ENCODE measurements at regions not wholly inside any gene's neighbourhood (a gene's known extent, or its start where the extent isn't known, plus 50 kb on each side); places are given as distances from the start of the nearest gene placed in this dataset.

GRCh38 chr18:59802031-59802430, 97.8 kb upstream of the PMAIP1 start:
- 75% methylated on average over 7 of the region's 7 CpGs for WGBS
- TF ChIP-seq CTCF (IDR thresholded peaks at IDR 0.05) (no peak), POLR2A (IDR thresholded peaks at IDR 0.05) (no peak)
- intact Hi-C loops (cut with DNase I) = no loop called here

GRCh38 chr18:59801576-59801975, 98.2 kb upstream of the PMAIP1 start:
- Histone ChIP-seq H3K27me3 (replicated peaks; ENCODE audit: insufficient read depth) (no peaks in the 10 kb centered on the region), H3K4me3 (no peak overlapping the region), H3K36me3 (no peaks in the 10 kb centered on the region), H3K27ac (no peak overlapping the region), H3K9me3 (no peaks in the 10 kb centered on the region), H3K4me1 (replicated peaks) (no peaks in the 10 kb centered on the region)
- no peak for TF ChIP-seq POLR2A (IDR thresholded peaks at IDR 0.05)
- no peak for TF ChIP-seq POLR2AphosphoS5 (IDR thresholded peaks at IDR 0.05)
- no peak for TF ChIP-seq CTCF (IDR thresholded peaks at IDR 0.05)
- 98% methylated on average over 6 of the region's 6 CpGs for WGBS
- no peak for DNase-seq (ENCODE audit: low spot score)
- intact Hi-C loops (cut with DNase I) = no loop called here

More at GRCh38 chr18:59802031-59802430, 97.8 kb upstream of the PMAIP1 start:
- H3K36me3 ChIP-seq = no peaks in the 10 kb centered on the region
- H3K9me3 ChIP-seq = no peaks in the 10 kb centered on the region
- DNase-seq (ENCODE audit: low spot score) = no peak
- no peaks in the 10 kb centered on the region for H3K4me1 ChIP-seq (replicated peaks)
- no peak overlapping the region for H3K4me3 ChIP-seq
- no peak overlapping the region for H3K27ac ChIP-seq
- no peaks in the 10 kb centered on the region for H3K27me3 ChIP-seq (replicated peaks; ENCODE audit: insufficient read depth)

GRCh38 chr18:59800897-59801296, 98.9 kb upstream of the PMAIP1 start:
- Histone ChIP-seq H3K9me3 (no peaks in the 10 kb centered on the region), H3K27me3 (replicated peaks; ENCODE audit: insufficient read depth) (no peaks in the 10 kb centered on the region), H3K27ac (no peak overlapping the region), H3K4me1 (replicated peaks) (no peaks in the 10 kb centered on the region), H3K36me3 (no peaks in the 10 kb centered on the region), H3K4me3 (no peak overlapping the region)
- WGBS = 90% methylated on average over 4 of the region's 4 CpGs
- TF ChIP-seq CTCF (IDR thresholded peaks at IDR 0.05) (no peak), POLR2AphosphoS5 (IDR thresholded peaks at IDR 0.05) (no peak), POLR2A (IDR thresholded peaks at IDR 0.05) (no peak)
- intact Hi-C loops (cut with DNase I) = no loop called here
- no peak for DNase-seq (ENCODE audit: low spot score)

GRCh38 chr18:59799383-59800015, 100.3 kb upstream of the PMAIP1 start:
- no peaks in the 10 kb centered on the region for H3K9me3 ChIP-seq
- intact Hi-C loops (cut with DNase I) = no loop called here
- no peak for DNase-seq (ENCODE audit: low spot score)
- H3K36me3 ChIP-seq = no peaks in the 10 kb centered on the region
- WGBS = 51% methylated on average over 6 of the region's 6 CpGs
- TF ChIP-seq POLR2AphosphoS5 (IDR thresholded peaks at IDR 0.05) (no peak), CTCF (IDR thresholded peaks at IDR 0.05) (no peak), POLR2A (IDR thresholded peaks at IDR 0.05) (no peak)
- H3K27me3 ChIP-seq (replicated peaks; ENCODE audit: insufficient read depth) = no peaks in the 10 kb centered on the region
- no peak overlapping the region for H3K4me3 ChIP-seq
- no peak overlapping the region for H3K27ac ChIP-seq
- no peaks in the 10 kb centered on the region for H3K4me1 ChIP-seq (replicated peaks)

GRCh38 chr18:59795882-59796281, 98.7 kb upstream of the CCBE1 start:
- no peaks in the 10 kb centered on the region for H3K27me3 ChIP-seq (replicated peaks; ENCODE audit: insufficient read depth)
- no peaks in the 10 kb centered on the region for H3K4me1 ChIP-seq (replicated peaks)
- no peak for TF ChIP-seq POLR2A (IDR thresholded peaks at IDR 0.05)
- TF ChIP-seq POLR2AphosphoS5 (IDR thresholded peaks at IDR 0.05) = no peak
- no peak for TF ChIP-seq CTCF (IDR thresholded peaks at IDR 0.05)
- no peaks in the 10 kb centered on the region for H3K36me3 ChIP-seq
- intact Hi-C loops (cut with DNase I) = no loop called here
- no peaks in the 10 kb centered on the region for H3K9me3 ChIP-seq
- DNase-seq (ENCODE audit: low spot score) = no peak
- WGBS = 92% methylated on average over 5 of the region's 5 CpGs
- no peak overlapping the region for H3K4me3 ChIP-seq
- no peak overlapping the region for H3K27ac ChIP-seq
